SU-DHL-6 (cell line): ENCODE measurements at regions not wholly inside any gene's neighbourhood (a gene's known extent, or its start where the extent isn't known, plus 50 kb on each side); places are given as distances from the start of the nearest gene placed in this dataset.

Experiments
- EZH2phosphoT487 ChIP-seq: fragments of 200-600 bp; sonication (generic), shearing (Covaris generic); conservative IDR thresholded peaks from 2 replicates; pipeline ENCODE4 v1.6.1; 2018; ENCODE audit warnings: mild to moderate bottlenecking, antibody characterized with exemption, low read length, moderate library complexity, mixed read lengths
- TF ChIP-seq, protein P1 (sequence below): fragments of 200-600 bp; sonication (generic); IDR thresholded peaks from one replicate; pipeline ENCODE4 v1.5.1; 2017; ENCODE audit warnings: antibody characterized with exemption, mild to moderate bottlenecking, low read length, moderate library complexity; ENCODE audit not compliant: insufficient read depth, poor library complexity, severe bottlenecking

GRCh38 chr2:5851410-5851809 is 159.2 kb downstream of the SOX11 start:
- TF ChIP-seq, protein P1, sequence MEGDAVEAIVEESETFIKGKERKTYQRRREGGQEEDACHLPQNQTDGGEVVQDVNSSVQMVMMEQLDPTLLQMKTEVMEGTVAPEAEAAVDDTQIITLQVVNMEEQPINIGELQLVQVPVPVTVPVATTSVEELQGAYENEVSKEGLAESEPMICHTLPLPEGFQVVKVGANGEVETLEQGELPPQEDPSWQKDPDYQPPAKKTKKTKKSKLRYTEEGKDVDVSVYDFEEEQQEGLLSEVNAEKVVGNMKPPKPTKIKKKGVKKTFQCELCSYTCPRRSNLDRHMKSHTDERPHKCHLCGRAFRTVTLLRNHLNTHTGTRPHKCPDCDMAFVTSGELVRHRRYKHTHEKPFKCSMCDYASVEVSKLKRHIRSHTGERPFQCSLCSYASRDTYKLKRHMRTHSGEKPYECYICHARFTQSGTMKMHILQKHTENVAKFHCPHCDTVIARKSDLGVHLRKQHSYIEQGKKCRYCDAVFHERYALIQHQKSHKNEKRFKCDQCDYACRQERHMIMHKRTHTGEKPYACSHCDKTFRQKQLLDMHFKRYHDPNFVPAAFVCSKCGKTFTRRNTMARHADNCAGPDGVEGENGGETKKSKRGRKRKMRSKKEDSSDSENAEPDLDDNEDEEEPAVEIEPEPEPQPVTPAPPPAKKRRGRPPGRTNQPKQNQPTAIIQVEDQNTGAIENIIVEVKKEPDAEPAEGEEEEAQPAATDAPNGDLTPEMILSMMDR, result no peak
- no peak for TF ChIP-seq EZH2phosphoT487
